WTC11 (cell line): ENCODE measurements at regions not wholly inside any gene's neighbourhood (a gene's known extent, or its start where the extent isn't known, plus 50 kb on each side); places are given as distances from the start of the nearest gene placed in this dataset.
"Not testable (repeated sequence)": the region's sequence is repeated elsewhere in the genome, so short reads cannot be mapped to it uniquely, and the experiment has no call there.

Source experiments
- NR2C2 ChIP-seq: sonication (generic); formaldehyde crosslinking; IDR thresholded peaks from 2 replicates; pipeline ENCODE4 v1.8.0; 2022; ENCODE audit warnings: mild to moderate bottlenecking, missing genetic modification reagents
- TEAD1 ChIP-seq: sonication (generic); formaldehyde crosslinking; IDR thresholded peaks from 2 replicates; pipeline ENCODE4 v1.8.0; 2022; ENCODE audit warnings: mild to moderate bottlenecking, missing genetic modification reagents
- USF2 ChIP-seq: sonication (generic); formaldehyde crosslinking; IDR thresholded peaks from 2 replicates; pipeline ENCODE4 v1.8.1; 2023; ENCODE audit warnings: mild to moderate bottlenecking, missing genetic modification reagents, moderate library complexity
- ZNF425 ChIP-seq: fragments of 250-450 bp; sonication (Bioruptor Pico); conservative IDR thresholded peaks from 2 replicates; pipeline ENCODE4 v1.9.0; 2021; ENCODE audit warnings: mild to moderate bottlenecking
- TF ChIP-seq, protein P1 (sequence below): fragments of 200-600 bp; IDR thresholded peaks from 2 replicates; pipeline ENCODE4 v1.8.0; 2022; ENCODE audit warnings: antibody characterized with exemption
- TF ChIP-seq, protein P2 (sequence below): sonication (generic); formaldehyde crosslinking; IDR thresholded peaks from 2 replicates; pipeline ENCODE4 v1.8.0; 2022; ENCODE audit warnings: mild to moderate bottlenecking, missing genetic modification reagents
- TF ChIP-seq, protein P3 (sequence below): sonication (generic); formaldehyde crosslinking; conservative IDR thresholded peaks from 2 replicates; pipeline ENCODE4 v1.8.1; 2022; ENCODE audit warnings: mild to moderate bottlenecking, missing genetic modification reagents

DNA sequence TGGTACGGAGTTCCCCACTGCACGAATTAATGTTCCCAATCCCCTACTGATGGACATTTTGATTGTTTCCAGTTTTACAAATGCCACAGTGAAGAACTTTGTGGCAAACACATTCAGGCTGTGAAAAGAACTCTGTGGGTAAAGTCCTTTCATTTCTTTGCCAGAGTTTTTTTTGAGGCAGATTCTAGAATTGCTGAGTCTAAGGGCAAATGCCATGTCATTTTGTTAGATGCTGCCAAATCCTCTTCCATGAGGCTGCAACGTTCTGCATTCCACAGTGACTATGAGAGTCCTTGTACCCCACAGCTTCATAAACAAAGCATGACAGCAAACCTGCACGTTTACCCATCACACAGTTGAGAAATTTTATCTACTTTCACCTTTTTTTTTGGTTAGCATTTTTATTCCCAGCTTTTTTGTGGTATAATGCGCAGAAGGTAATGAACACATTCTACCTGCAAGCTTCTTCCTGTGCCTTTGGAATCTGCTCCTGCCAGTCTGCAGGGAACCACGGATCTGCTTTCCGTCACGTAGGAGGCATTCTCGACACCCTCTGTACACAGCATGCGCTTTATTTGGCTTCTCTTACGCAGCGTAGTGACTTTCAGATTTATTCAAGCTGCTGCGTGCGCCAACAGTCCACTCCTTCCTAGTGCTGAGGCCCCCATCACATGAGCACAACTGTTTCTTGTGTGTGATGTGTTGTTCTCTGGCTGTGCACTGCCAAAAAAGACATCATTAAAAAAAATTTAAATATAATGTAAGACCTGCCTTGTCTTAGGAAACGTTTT, 51.2 kb upstream of the TNK2 start:
- TF ChIP-seq, protein P1, sequence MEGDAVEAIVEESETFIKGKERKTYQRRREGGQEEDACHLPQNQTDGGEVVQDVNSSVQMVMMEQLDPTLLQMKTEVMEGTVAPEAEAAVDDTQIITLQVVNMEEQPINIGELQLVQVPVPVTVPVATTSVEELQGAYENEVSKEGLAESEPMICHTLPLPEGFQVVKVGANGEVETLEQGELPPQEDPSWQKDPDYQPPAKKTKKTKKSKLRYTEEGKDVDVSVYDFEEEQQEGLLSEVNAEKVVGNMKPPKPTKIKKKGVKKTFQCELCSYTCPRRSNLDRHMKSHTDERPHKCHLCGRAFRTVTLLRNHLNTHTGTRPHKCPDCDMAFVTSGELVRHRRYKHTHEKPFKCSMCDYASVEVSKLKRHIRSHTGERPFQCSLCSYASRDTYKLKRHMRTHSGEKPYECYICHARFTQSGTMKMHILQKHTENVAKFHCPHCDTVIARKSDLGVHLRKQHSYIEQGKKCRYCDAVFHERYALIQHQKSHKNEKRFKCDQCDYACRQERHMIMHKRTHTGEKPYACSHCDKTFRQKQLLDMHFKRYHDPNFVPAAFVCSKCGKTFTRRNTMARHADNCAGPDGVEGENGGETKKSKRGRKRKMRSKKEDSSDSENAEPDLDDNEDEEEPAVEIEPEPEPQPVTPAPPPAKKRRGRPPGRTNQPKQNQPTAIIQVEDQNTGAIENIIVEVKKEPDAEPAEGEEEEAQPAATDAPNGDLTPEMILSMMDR, result not testable (repeated sequence)
- not testable (repeated sequence) for TF ChIP-seq ZNF425, USF2, TEAD1, NR2C2 (CRISPR knock-in tag)
- TF ChIP-seq, protein P2, sequence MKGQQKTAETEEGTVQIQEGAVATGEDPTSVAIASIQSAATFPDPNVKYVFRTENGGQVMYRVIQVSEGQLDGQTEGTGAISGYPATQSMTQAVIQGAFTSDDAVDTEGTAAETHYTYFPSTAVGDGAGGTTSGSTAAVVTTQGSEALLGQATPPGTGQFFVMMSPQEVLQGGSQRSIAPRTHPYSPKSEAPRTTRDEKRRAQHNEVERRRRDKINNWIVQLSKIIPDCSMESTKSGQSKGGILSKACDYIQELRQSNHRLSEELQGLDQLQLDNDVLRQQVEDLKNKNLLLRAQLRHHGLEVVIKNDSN, result not testable (repeated sequence)
- TF ChIP-seq, protein P3, sequence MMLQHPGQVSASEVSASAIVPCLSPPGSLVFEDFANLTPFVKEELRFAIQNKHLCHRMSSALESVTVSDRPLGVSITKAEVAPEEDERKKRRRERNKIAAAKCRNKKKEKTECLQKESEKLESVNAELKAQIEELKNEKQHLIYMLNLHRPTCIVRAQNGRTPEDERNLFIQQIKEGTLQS, result not testable (repeated sequence)
